GM12873 (cell line): ENCODE measurements at regions not wholly inside any gene's neighbourhood (a gene's known extent, or its start where the extent isn't known, plus 50 kb on each side); places are given as distances from the start of the nearest gene placed in this dataset.

Source experiments
- CTCF ChIP-seq: IDR thresholded peaks from 2 replicates; pipeline ENCODE4 v1.5.1; 2012; ENCODE audit warnings: low read depth, mild to moderate bottlenecking, moderate library complexity, low read length, control low read depth; ENCODE audit not compliant: insufficient read depth; ENCODE audit errors: missing control alignments

- no peak for TF ChIP-seq CTCF
These were observed 50.7 kb upstream of the SCG2 start for GRCh38 chr2:223652902-223653301.

GRCh38 chr2:223652122-223652521 lies 50.0 kb upstream of the SCG2 start:
- no peak for TF ChIP-seq CTCF
